HUES48 (cell line): ENCODE measurements at regions not wholly inside any gene's neighbourhood (a gene's known extent, or its start where the extent isn't known, plus 50 kb on each side); places are given as distances from the start of the nearest gene placed in this dataset.
"Not testable (repeated sequence)": the region's sequence is repeated elsewhere in the genome, so short reads cannot be mapped to it uniquely, and the experiment has no call there.

Experiments used
- H3K27ac ChIP-seq: one replicate; pipeline ENCODE4 v1.7.0; 2013; ENCODE audit warnings: low read depth, low read length, inconsistent platforms
- H3K27me3 ChIP-seq: 2 replicates; pipeline ENCODE4 v1.6.1; 2013; ENCODE audit warnings: mild to moderate bottlenecking, low read length; ENCODE audit not compliant: control insufficient read depth, insufficient read depth
- H3K36me3 ChIP-seq: 2 replicates; pipeline ENCODE4 v1.6.1; 2013; ENCODE audit warnings: low read length; ENCODE audit not compliant: control insufficient read depth, insufficient read depth
- H3K4me1 ChIP-seq: 2 replicates; pipeline ENCODE4 v1.6.1; 2013; ENCODE audit warnings: mild to moderate bottlenecking, low read length; ENCODE audit not compliant: control insufficient read depth, insufficient read depth
- H3K4me3 ChIP-seq: 2 replicates; pipeline ENCODE4 v1.5.1; 2013; ENCODE audit warnings: mild to moderate bottlenecking, low read depth, low read length
- H3K9ac ChIP-seq: 2 replicates; pipeline ENCODE4 v1.6.1; 2013; ENCODE audit warnings: mild to moderate bottlenecking, low read depth, low read length, moderate library complexity
- H3K9me3 ChIP-seq: 2 replicates; pipeline ENCODE4 v1.6.1; 2013; ENCODE audit warnings: low read length; ENCODE audit not compliant: control insufficient read depth, insufficient read depth

- not testable (repeated sequence) for H3K36me3 ChIP-seq, H3K27me3 ChIP-seq, H3K27ac ChIP-seq, H3K9me3 ChIP-seq, H3K9ac ChIP-seq, H3K4me1 ChIP-seq, H3K4me3 ChIP-seq
These were observed 90.2 kb upstream of the SLC45A1 start for GRCh38 chr1:8227674-8228073.

DNA sequence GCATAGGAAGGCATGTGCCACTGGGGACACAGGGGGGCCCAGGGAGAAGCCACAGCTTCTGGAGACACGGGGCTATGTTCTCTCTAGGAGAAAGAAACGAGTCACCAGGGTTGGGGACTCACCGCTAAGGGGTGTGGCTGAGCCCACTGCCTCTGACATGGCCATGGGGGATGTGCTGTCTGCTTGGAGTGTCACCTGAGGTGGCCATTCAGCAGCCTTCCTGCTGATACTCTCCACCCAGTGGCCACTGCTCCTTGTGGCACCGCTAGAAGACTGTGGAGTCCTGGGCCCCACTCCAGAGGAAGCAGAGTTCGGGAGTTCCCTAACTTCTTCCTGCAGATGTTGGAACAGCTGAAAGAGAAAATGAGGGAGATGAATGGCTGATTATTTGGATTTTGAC, 91.2 kb upstream of the SLC45A1 start:
- Histone ChIP-seq H3K4me3 (no peak overlapping the region), H3K27me3 (no peaks in the 10 kb centered on the region), H3K9ac (no peak overlapping the region), H3K27ac (no peak overlapping the region), H3K9me3 (no peaks in the 10 kb centered on the region), H3K36me3 (no peaks in the 10 kb centered on the region), H3K4me1 (0 out of 2 replicates have a peak, but pooled peaks cover 4% of the 10 kb centered on the region)

DNA sequence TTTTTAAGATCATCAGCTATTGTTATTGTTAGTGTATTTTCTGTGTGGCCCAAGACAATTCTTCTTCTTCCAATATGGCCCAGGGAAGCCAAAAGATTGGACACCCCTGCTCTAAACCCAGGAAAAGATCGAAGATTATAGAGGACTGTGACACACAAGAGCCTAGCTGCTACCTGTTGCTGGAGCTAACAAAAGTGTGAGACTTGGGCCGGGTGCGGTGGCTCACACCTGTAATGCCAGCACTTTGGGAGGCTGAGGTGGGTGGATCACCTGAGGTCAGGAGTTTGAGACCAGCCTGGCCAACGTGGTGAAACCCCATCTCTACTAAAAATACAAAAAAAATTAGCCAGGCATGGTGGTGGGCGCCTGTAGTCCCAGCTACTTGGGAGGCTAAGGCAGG, 91.9 kb upstream of the SLC45A1 start:
- not testable (repeated sequence) for H3K27me3 ChIP-seq, H3K27ac ChIP-seq, H3K9me3 ChIP-seq, H3K4me1 ChIP-seq, H3K9ac ChIP-seq, H3K4me3 ChIP-seq, H3K36me3 ChIP-seq

DNA sequence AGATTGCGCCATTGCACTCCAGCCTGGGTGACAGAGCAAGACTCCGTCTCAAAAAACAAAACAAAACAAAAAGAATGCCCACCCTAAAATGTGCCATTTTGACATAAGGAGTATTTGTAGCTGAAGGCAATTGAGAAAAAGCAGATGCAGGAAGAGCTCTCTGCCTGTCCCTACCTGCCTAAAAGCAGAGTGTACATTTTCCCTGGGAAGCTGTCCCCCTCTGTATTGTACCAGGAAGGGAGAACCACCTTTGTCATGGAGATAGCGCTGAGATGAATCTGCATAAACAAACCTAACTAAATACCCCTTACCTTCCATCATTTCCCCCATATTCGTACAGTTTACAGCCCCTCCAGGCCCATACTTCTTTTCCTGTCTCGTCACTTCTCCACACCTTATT, 94.4 kb upstream of the SLC45A1 start:
- Histone ChIP-seq H3K9ac (no peak overlapping the region), H3K9me3 (no peaks in the 10 kb centered on the region), H3K36me3 (no peaks in the 10 kb centered on the region), H3K4me3 (no peak overlapping the region), H3K27me3 (peaks cover 4% of the 10 kb centered on the region), H3K27ac (no peak overlapping the region), H3K4me1 (0 out of 2 replicates have a peak, but pooled peaks cover 4% of the 10 kb centered on the region)

- Histone ChIP-seq H3K36me3 (no peaks in the 10 kb centered on the region), H3K27me3 (peaks cover 8% of the 10 kb centered on the region), H3K4me3 (no peak overlapping the region), H3K9me3 (no peaks in the 10 kb centered on the region), H3K4me1 (peaks cover 5% of the 10 kb centered on the region), H3K27ac (no peak overlapping the region), H3K9ac (no peak overlapping the region)
These were observed 95.1 kb upstream of the SLC45A1 start for GRCh38 chr1:8222789-8223188.

- Histone ChIP-seq H3K9me3 (no peaks in the 10 kb centered on the region), H3K27ac (no peak overlapping the region), H3K4me1 (peaks cover 13% of the 10 kb centered on the region), H3K27me3 (peaks cover 8% of the 10 kb centered on the region), H3K36me3 (no peaks in the 10 kb centered on the region), H3K9ac (no peak overlapping the region), H3K4me3 (no peak overlapping the region)
These were observed 98.4 kb upstream of the SLC45A1 start for GRCh38 chr1:8219530-8219929.

- no peak overlapping the region for H3K27ac ChIP-seq
- H3K4me1 ChIP-seq = peaks cover 12% of the 10 kb centered on the region
- no peaks in the 10 kb centered on the region for H3K36me3 ChIP-seq
- no peak overlapping the region for H3K4me3 ChIP-seq
- peaks cover 8% of the 10 kb centered on the region for H3K27me3 ChIP-seq
- H3K9me3 ChIP-seq = no peaks in the 10 kb centered on the region
- no peak overlapping the region for H3K9ac ChIP-seq
These were observed 99.4 kb upstream of the SLC45A1 start for GRCh38 chr1:8218351-8219092.

DNA sequence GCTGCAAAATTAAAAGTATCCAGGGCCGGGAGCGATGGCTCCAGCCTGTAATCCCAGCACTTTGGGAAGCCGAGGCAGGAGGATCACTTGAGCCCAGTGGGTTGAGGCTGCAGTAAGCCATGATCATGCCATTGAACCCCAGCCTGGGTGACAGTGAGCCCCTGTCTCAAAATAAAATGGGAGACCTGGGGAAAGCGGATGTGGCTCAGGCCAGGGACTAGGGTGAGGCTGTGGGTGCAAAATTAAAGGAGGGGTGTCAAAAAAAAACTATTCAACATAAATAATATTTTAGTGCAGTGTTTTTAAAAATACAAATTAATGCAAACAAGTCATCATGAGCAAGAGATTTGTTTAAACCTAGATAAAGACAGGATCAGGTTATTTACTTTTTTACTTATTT, 100.1 kb upstream of the SLC45A1 start:
- H3K27me3 ChIP-seq = peaks cover 8% of the 10 kb centered on the region
- no peak overlapping the region for H3K9ac ChIP-seq
- H3K4me3 ChIP-seq = peak overlapping the region; percentile 49
- no peaks in the 10 kb centered on the region for H3K36me3 ChIP-seq
- peaks cover 10% of the 10 kb centered on the region for H3K4me1 ChIP-seq
- no peak overlapping the region for H3K27ac ChIP-seq
- H3K9me3 ChIP-seq = no peaks in the 10 kb centered on the region

DNA sequence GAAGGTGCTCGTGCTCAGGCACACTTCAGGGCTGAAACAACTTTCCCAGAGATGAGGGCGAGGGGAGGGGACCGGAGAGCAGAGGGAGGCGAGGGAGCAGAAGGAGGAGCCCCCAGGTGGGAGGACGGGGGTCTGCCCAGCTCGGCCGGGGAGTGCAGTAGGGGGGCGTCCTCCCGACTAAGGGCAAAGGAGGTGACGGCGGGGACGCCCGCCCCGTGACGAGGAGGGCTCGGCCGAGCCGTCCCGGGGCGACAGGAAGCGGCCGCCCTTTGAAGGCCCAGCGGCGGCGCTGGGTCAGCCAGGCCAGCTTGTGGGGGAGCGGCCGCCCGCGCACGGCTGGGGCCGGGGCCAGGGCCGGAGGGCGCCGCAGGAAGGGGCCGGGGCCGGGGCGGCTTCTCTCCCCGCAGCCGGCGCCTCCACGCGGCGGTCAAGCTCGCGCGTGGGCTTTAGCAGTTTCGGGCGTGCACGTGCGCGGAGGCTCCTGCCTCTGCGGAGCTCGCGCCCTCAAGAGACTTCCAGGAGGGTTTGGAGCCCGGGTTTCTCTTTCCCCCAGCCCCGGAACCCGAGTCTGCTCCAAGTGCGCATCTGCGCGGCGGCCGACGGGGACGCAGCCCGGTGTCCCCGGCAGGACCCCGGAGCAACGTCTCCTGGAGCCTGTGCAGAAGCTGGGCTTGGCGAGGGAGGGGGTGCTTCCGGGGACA, 100.8 kb upstream of the SLC45A1 start:
- Histone ChIP-seq H3K4me1 (peaks cover 10% of the 10 kb centered on the region), H3K4me3 (peak overlapping the region; percentile 49), H3K9ac (0 out of 2 replicates have a peak overlapping the region, but pooled peaks have one; percentile 27), H3K36me3 (no peaks in the 10 kb centered on the region), H3K9me3 (no peaks in the 10 kb centered on the region), H3K27me3 (peaks cover 8% of the 10 kb centered on the region), H3K27ac (no peak overlapping the region)

DNA sequence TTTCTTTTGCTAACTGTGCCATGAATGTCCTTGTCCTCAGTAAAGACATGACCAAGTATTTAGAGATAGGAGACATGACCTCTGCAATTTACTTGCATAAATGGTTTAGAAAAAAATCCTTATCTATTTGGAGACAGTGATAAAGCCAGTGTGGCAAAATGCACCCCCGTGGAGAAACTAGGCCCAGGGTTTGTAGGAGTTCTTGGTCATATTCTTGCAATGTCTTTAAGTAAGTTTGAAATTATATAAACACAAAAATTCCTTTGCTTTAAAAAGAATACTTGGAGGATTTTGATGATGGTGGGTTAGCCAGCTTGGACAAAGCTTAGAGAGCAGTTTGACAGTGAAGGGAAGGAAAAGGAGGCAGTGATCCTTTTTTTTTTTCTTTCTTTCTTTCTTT, 101.9 kb upstream of the SLC45A1 start:
- Histone ChIP-seq H3K9ac (no peak overlapping the region), H3K4me3 (no peak overlapping the region), H3K4me1 (peaks cover 16% of the 10 kb centered on the region), H3K9me3 (no peaks in the 10 kb centered on the region), H3K27me3 (peaks cover 8% of the 10 kb centered on the region), H3K36me3 (no peaks in the 10 kb centered on the region), H3K27ac (no peak overlapping the region)

GRCh38 chr1:8214501-8215173, 103.3 kb upstream of the SLC45A1 start:
- no peaks in the 10 kb centered on the region for H3K36me3 ChIP-seq
- H3K27ac ChIP-seq = no peak overlapping the region
- no peaks in the 10 kb centered on the region for H3K9me3 ChIP-seq
- peaks cover 16% of the 10 kb centered on the region for H3K4me1 ChIP-seq
- H3K4me3 ChIP-seq = no peak overlapping the region
- peaks cover 8% of the 10 kb centered on the region for H3K27me3 ChIP-seq
- H3K9ac ChIP-seq = no peak overlapping the region
